ENCODE measurements at regions not wholly inside any gene's neighbourhood (a gene's known extent, or its start where the extent isn't known, plus 50 kb on each side); places are given as distances from the start of the nearest gene placed in this dataset.

GRCh38 chr6:102309700-102310099 lies 916.2 kb downstream of the GRIK2 start:
- no peak for DNase-seq

- no peak for DNase-seq
These were observed 906.8 kb downstream of the GRIK2 start for GRCh38 chr6:102300350-102300749.

DNA sequence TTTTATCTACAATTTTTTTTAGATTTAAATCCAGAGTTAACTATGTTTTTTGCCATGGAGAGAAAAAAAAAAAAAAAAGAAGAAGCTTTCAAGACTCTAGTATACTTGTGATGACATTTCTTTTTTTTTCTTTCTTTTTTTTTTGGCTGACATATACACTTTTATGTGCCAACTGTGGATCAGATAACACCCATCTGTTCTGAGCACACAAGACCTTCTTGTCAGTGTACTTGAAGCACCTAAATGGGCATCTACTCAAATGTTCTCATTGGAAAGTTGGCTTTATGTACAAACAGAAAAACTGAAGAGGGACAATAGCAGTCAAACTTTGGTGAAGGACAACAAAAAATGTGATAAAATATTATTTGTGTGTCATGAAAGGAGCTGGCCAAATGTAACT lies 904.5 kb downstream of the GRIK2 start:
- no peak for DNase-seq

Data from amniotic stem cell (primary cell).